ENCODE measurements at regions not wholly inside any gene's neighbourhood (a gene's known extent, or its start where the extent isn't known, plus 50 kb on each side); places are given as distances from the start of the nearest gene placed in this dataset.

DNA sequence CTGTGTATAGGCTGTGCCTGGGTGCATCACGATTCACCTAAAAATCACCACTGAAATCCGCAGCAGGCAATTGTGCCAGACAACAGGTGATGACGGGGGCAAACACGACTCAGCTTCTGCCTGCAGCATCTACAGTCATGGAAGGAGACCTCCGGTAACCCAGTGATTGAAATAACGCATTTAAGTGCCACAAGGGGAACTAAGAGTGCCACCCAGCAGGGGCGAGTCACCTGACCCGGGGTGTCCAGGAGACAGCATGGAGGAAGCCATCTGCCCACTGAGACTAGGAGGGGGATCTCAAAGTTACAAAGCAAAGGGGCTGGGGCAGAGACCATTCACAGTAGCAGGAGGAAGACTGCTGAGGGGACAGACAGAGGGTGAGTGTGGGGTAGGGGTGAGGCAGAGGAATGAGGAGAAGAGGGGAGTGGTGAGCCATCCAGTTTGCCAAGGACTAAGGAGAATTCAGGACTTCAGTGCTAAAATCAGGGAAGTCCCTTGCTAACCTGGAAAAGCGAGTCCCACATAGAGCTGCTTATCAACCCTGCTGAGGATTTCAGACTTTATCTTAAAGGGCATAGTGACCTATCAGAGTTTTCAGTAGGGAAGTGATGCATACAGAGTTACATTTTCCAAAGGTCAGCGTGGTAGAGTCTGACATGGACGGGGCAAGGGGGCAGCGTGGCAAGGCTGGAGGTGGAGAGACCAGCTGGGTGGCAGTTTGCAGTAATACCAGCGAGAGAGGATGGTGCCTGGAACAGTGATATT is 256.7 kb upstream of the HES1 start:
- Histone ChIP-seq H3K4me3 (no peak overlapping the region), H4K20me1 (no peaks in the 10 kb centered on the region), H3K27me3 (no peaks in the 10 kb centered on the region), H3K4me2 (peak overlapping the region in 3 of 11 experiments; percentile 0 to 19 (median 12); a peak in 2 of 22 replicates), H3K27ac (no peak overlapping the region), H3K9ac (no peak overlapping the region), H3K9me3 (replicated peaks in 1 of 11) (no peaks in the 10 kb centered on the region), H3K36me3 (no peaks in the 10 kb centered on the region), H3K4me1 (peaks cover 0 to 7% (median under 1%) of the 10 kb centered on the region in 10 experiments; a peak in 8 of 20 replicates)
- no peak for TF ChIP-seq Cebpa-rat (IDR thresholded peaks at IDR 0.05)

DNA sequence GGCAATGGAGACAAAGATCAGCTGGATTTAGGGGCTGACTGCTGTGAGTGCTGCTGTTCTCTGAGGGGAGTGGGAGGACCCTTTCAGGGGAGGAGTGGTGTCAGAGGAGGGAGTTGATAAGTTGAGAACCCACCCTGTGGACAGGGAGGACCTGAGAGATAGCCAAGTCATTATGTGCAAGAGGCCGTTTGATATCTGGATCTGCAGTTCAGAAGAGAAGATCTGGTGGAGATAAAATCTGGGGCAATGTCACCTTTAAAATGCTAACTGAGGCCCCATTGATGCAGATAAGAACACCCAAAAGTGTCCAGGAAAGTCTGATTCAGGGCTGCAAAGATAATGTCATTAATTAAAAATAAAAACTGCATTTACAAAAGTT is 256.1 kb upstream of the HES1 start:
- Histone ChIP-seq H3K4me1 (peaks cover 0 to 13% (median 3%) of the 10 kb centered on the region in 10 experiments; a peak in 9 of 20 replicates), H3K9ac (no peak overlapping the region), H3K9me3 (replicated peaks in 1 of 11) (no peaks in the 10 kb centered on the region), H3K4me3 (no peak overlapping the region), H3K27ac (no peak overlapping the region), H3K36me3 (no peaks in the 10 kb centered on the region), H3K27me3 (no peaks in the 10 kb centered on the region), H3K4me2 (no peak overlapping the region), H4K20me1 (no peaks in the 10 kb centered on the region)
- no peak for TF ChIP-seq Cebpa-rat (IDR thresholded peaks at IDR 0.05)

DNA sequence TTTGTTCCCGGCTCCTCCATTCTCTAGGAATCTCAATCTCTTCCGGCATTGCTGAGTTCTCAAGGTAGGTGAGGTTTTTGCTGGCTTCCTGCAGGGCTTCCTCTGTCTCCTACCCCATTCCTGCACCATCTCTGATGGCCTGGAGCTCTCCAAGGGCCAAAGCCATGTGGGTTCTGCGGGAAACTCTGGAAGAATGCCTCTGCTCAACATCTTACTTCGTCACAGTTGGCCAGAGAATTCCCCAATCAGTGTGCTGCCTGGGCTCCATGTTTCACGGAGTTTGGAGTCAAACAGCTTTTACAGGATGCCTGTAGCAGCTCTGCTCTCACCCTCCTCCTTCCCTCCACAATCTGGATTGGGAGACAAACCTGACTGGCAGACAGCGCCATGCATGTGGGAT is 253.9 kb upstream of the HES1 start:
- Histone ChIP-seq H4K20me1 (no peaks in the 10 kb centered on the region), H3K36me3 (no peaks in the 10 kb centered on the region), H3K9me3 (replicated peaks in 1 of 11) (peaks cover 0 to 18% (median 7%) of the 10 kb centered on the region in 11 experiments; a peak in 8 of 22 replicates), H3K4me2 (no peak overlapping the region), H3K4me3 (no peak overlapping the region), H3K27me3 (no peaks in the 10 kb centered on the region), H3K27ac (no peak overlapping the region), H3K9ac (no peak overlapping the region), H3K4me1 (peaks cover 0 to 13% (median 3%) of the 10 kb centered on the region in 10 experiments; a peak in 9 of 20 replicates)
- TF ChIP-seq Cebpa-rat (IDR thresholded peaks at IDR 0.05), result no peak

DNA sequence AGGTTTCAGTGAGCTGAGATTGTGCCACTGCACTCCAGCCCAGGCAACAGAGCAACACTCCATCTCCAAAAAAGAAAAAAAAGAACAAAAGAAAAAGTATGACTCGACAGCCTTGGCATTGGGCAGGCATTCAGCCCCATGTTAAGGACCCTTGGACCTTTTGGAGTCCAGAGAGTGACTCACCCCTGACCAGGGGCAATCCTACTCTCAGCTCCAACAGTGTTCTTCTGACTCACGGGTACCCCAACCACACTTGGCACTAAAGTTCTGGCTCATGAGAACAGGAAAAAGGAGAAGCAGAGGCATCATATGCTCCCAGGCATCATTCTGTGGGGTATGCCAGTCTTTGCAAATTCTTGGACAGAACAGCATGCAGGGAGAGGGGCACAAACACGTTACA is 252.4 kb upstream of the HES1 start:
- Histone ChIP-seq H3K36me3 (no peaks in the 10 kb centered on the region), H3K4me1 (peaks cover 0 to 13% (median 3%) of the 10 kb centered on the region in 10 experiments; a peak in 9 of 20 replicates), H3K4me3 (no peak overlapping the region), H4K20me1 (no peaks in the 10 kb centered on the region), H3K27me3 (no peaks in the 10 kb centered on the region), H3K9ac (no peak overlapping the region), H3K9me3 (replicated peaks in 1 of 11) (peaks cover 0 to 18% (median 7%) of the 10 kb centered on the region in 11 experiments; a peak in 8 of 22 replicates), H3K27ac (no peak overlapping the region), H3K4me2 (no peak overlapping the region)
- no peak for TF ChIP-seq Cebpa-rat (IDR thresholded peaks at IDR 0.05)

DNA sequence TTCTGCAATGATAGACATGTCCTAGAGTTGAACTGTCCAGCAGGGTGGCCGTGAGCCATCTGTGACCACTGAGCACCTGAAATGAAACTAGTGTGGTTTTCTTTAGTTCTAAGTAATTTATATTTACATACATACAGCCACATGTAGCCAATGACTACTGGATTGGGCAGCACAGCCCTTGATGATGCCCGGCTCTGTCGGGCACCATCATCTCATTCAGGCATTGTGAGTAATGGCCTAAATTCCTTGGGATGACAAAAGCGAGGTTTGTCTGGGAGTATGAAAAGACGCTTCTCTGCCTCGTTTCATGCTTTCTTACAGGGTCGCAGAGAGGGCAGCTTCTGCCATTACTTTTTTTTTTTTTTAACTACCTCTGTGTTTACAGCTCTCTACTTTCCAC is 251.9 kb upstream of the HES1 start:
- no peak for TF ChIP-seq Cebpa-rat (IDR thresholded peaks at IDR 0.05)
- Histone ChIP-seq H3K4me1 (peaks cover 0 to 12% (median 3%) of the 10 kb centered on the region in 10 experiments; a peak in 9 of 20 replicates), H3K27ac (no peak overlapping the region), H3K9me3 (replicated peaks in 1 of 11) (peaks cover 0 to 18% (median 7%) of the 10 kb centered on the region in 11 experiments; a peak in 8 of 22 replicates), H3K27me3 (no peaks in the 10 kb centered on the region), H3K4me3 (no peak overlapping the region), H3K36me3 (no peaks in the 10 kb centered on the region), H4K20me1 (no peaks in the 10 kb centered on the region), H3K9ac (no peak overlapping the region), H3K4me2 (peak overlapping the region in 3 of 11 experiments; percentile 29 to 31 (median 31); a peak in 4 of 22 replicates)

DNA sequence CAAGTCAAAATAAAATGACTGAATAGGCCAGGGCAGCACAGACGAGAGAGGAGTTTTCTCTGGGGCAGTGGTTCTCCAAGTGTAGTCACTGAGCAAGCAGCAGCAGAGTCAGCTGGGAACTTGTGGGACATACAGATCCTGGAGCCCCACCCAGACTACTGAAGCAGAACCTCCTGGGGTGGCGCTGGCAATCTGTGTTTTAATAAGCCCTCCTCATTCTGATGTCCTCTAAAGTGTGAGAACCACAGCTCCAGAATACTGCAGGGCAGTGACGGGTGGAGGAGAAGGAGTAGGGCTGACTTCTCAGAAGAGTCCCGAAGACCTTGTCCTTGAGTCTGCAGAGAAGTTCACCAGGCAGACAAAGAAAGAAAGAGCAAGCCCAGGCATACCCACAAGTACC is 251.3 kb upstream of the HES1 start:
- Histone ChIP-seq H3K27ac (no peak overlapping the region), H3K27me3 (no peaks in the 10 kb centered on the region), H3K4me1 (peaks cover 0 to 7% (median 3%) of the 10 kb centered on the region in 10 experiments; a peak in 9 of 20 replicates), H3K4me2 (peak overlapping the region in 4 of 11 experiments; percentile 29 to 42 (median 31); a peak in 7 of 22 replicates), H3K9me3 (replicated peaks in 1 of 11) (peaks cover 0 to 18% (median 7%) of the 10 kb centered on the region in 11 experiments; a peak in 8 of 22 replicates), H3K9ac (no peak overlapping the region), H4K20me1 (no peaks in the 10 kb centered on the region), H3K4me3 (no peak overlapping the region), H3K36me3 (no peaks in the 10 kb centered on the region)
- no peak for TF ChIP-seq Cebpa-rat (IDR thresholded peaks at IDR 0.05)

DNA sequence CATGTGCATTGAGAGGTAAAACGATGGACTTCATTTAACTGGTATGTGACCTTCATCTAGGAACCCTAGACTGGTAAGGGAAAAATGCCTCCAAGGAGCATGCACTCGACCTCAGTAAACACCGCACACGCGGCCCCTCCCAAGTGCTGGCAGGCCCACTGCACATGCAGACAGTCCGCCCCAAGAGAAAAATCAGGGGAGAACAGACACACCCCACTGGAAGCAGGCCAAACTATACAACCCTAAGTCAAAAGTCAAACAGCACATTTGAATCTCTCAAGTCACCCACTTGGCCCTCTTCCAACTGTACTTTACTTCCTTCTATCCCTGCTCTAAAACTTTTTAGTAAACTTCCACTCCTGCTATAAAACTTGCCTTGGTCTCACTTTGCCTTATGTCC is 250.1 kb upstream of the HES1 start:
- no peaks in the 10 kb centered on the region for H3K36me3 ChIP-seq
- no peak overlapping the region for H3K9ac ChIP-seq
- H3K4me2 ChIP-seq, result no peak overlapping the region
- H3K4me3 ChIP-seq, result no peak overlapping the region
- H3K9me3 ChIP-seq (replicated peaks in 1 of 11), result peaks cover 0 to 18% (median 7%) of the 10 kb centered on the region in 11 experiments; a peak in 8 of 22 replicates
- no peak for TF ChIP-seq Cebpa-rat (IDR thresholded peaks at IDR 0.05)
- no peaks in the 10 kb centered on the region for H4K20me1 ChIP-seq
- no peaks in the 10 kb centered on the region for H3K27me3 ChIP-seq
- peaks cover 0 to 7% (median 3%) of the 10 kb centered on the region in 10 experiments; a peak in 9 of 20 replicates for H3K4me1 ChIP-seq
- H3K27ac ChIP-seq, result no peak overlapping the region

DNA sequence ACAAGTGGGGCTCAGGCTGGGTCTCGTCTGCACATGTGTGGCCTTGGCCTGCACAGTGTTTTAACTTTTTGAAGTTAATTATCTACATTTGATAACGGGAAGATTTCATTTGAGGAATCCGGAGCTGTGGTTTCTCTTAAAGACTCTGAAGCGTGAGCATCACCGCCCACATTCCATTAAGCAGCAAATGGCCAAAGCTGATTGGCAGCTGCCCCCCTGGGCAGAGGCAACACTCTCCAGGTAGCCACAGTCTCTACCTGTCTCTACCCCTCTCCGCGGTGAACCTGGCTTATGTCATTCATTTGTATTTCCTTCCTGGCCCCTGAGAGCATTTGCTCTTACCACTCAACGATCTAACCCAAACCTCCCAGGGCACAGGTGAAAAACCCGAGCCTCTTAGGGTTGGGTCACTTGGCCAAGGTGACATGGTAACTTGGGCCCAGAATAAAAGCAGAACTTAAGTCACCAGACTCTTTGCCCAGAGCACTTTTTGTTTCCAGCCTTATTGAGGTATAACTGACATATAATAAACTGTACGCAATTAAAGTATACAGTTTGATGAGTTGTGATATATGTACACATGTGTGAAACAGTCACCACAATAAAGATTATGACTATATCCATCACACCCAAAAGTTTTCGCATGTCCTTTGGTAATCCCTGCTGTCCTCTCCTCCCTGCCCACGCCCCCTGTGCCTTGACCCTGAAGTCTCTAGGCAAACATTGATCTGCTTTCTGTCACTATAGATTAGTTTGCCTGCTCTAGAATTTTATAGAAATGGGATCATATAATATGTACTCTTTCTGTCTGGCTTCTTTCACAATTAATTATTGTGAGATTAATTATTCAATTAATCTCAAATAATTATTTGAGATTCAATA is 245.7 kb upstream of the HES1 start:
- TF ChIP-seq Cebpa-rat (IDR thresholded peaks at IDR 0.05), result no peak
- Histone ChIP-seq H3K27ac (no peak overlapping the region), H3K36me3 (no peaks in the 10 kb centered on the region)

More for the DNA sequence above, 245.7 kb upstream of the HES1 start:
- H4K20me1 ChIP-seq, result no peaks in the 10 kb centered on the region
- H3K4me1 ChIP-seq, result peaks cover 0 to 4% (median 0%) of the 10 kb centered on the region in 10 experiments; a peak in 1 of 20 replicates
- H3K9me3 ChIP-seq (replicated peaks in 1 of 11), result peaks cover 0 to 16% (median 7%) of the 10 kb centered on the region in 11 experiments; a peak in 8 of 22 replicates
- H3K4me2 ChIP-seq, result no peak overlapping the region
- H3K27me3 ChIP-seq, result no peaks in the 10 kb centered on the region
- H3K4me3 ChIP-seq, result no peak overlapping the region
- no peak overlapping the region for H3K9ac ChIP-seq

Data from BLaER1 treated with 17β-estradiol and CSF1 and Interleukin-3, amounts not matched to agents 10 nM and 100 nM (cell line).